Caco-2 (cell line): ENCODE measurements at regions not wholly inside any gene's neighbourhood (a gene's known extent, or its start where the extent isn't known, plus 50 kb on each side); places are given as distances from the start of the nearest gene placed in this dataset.

Experiments used
- BruUV-seq: library from RNA; stranded (reverse); fragments of 400-500 nt; replicated peaks from 2 replicates; lab custom pipeline; 2021; lab: Mats Ljungman, UMichigan
- CTCF ChIA-PET: fragments of 300-600 bp; sonication (Branson Sonifier 250); formaldehyde crosslinking; loops from one replicate; lab custom pipeline; 2022; ENCODE audit warnings: antibody characterized with exemption; lab: Charles Lee
- POLR2A ChIA-PET: fragments of 300-600 bp; sonication (Branson Sonifier 250); formaldehyde crosslinking; loops from one replicate; lab custom pipeline; 2022; ENCODE audit warnings: antibody characterized with exemption; lab: Charles Lee
- DNase-seq, 2 experiments: peaks; one replicate each; pipeline versions ENCODE4 v3.0.0 to v3.0.0-alpha.2; 2020 to 2022
- H3K27me3 ChIP-seq: replicated peaks from 2 replicates; pipeline ENCODE4 v1.6.0; 2011; ENCODE audit warnings: low read length; ENCODE audit not compliant: control insufficient read depth, insufficient read depth
- H3K36me3 ChIP-seq: 2 replicates; pipeline ENCODE4 v1.5.1; 2011; ENCODE audit warnings: low read length; ENCODE audit not compliant: control insufficient read depth, insufficient read depth
- H3K4me1 ChIP-seq: fragments of 250-450 bp; sonication (Bioruptor Pico); 2 replicates; pipeline ENCODE4 v1.5.1; 2020; ENCODE audit warnings: mild to moderate bottlenecking
- H3K4me3 ChIP-seq: 2 replicates; pipeline ENCODE4 v1.5.1; 2011; ENCODE audit warnings: low read depth, mild to moderate bottlenecking, control low read depth, low read length
- H3K9me3 ChIP-seq: fragments of 250-450 bp; sonication (Bioruptor Pico); 2 replicates; pipeline ENCODE4 v1.5.1; 2020; ENCODE audit warnings: mild to moderate bottlenecking, moderate library complexity
- H3K27ac Mint-ChIP-seq: one replicate; pipeline ENCODE4 v1.8.0; 2022; ENCODE audit warnings: mixed read lengths; ENCODE audit not compliant: unreplicated experiment
- H3K27me3 Mint-ChIP-seq: one replicate; pipeline ENCODE4 v1.8.0; 2022; ENCODE audit warnings: mixed read lengths; ENCODE audit not compliant: insufficient read depth, unreplicated experiment
- H3K36me3 Mint-ChIP-seq: one replicate; pipeline ENCODE4 v1.8.0; 2022; ENCODE audit warnings: mild to moderate bottlenecking, mixed read lengths; ENCODE audit not compliant: insufficient read depth, unreplicated experiment
- H3K4me1 Mint-ChIP-seq: one replicate; pipeline ENCODE4 v1.8.0; 2022; ENCODE audit warnings: low read depth, mixed read lengths; ENCODE audit not compliant: unreplicated experiment
- H3K4me3 Mint-ChIP-seq: one replicate; pipeline ENCODE4 v1.8.0; 2022; ENCODE audit warnings: mild to moderate bottlenecking, moderate library complexity, mixed read lengths; ENCODE audit not compliant: unreplicated experiment
- H3K9me3 Mint-ChIP-seq: one replicate; pipeline ENCODE4 v1.8.0; 2022; ENCODE audit warnings: mixed read lengths; ENCODE audit not compliant: unreplicated experiment
- CTCF ChIP-seq, 2 experiments: fragments of 200-600 bp in 1 of 2; IDR thresholded peaks; 1 replicate in 1 of 2; 2 replicates in 1 of 2; pipeline versions ENCODE4 v1.5.1 to v1.8.0; 2011 to 2022; ENCODE audit warnings: antibody characterized with exemption in 1 of 2, control low read depth in 1 of 2, inconsistent platforms in 1 of 2, low read depth in 1 of 2, low read length in 1 of 2, mild to moderate bottlenecking in 1 of 2, moderate library complexity in 1 of 2; ENCODE audit not compliant: insufficient read depth in 1 of 2, severe bottlenecking in 1 of 2, unreplicated experiment in 1 of 2
- intact Hi-C: fragments of 100-400 bp; cut with micrococcal nuclease; formaldehyde crosslinking; loops from one replicate; pipeline ENCODE4 v1.10.0; 2022; ENCODE audit not compliant: unreplicated experiment

GRCh38 chr3:148230473-148230872 is 467.2 kb upstream of the AGTR1 start:
- Mint-ChIP-seq H3K4me3 (no peak overlapping the region), H3K27ac (no peak overlapping the region), H3K27me3 (peaks cover 10% of the 10 kb centered on the region), H3K4me1 (no peaks in the 10 kb centered on the region), H3K9me3 (no peaks in the 10 kb centered on the region), H3K36me3 (no peaks in the 10 kb centered on the region)
- POLR2A ChIA-PET = no interaction called here
- TF ChIP-seq CTCF (IDR thresholded peaks at IDR 0.05; ENCODE audit: insufficient read depth in 1 of 2, low read depth in 1 of 2, low read length in 1 of 2, severe bottlenecking in 1 of 2, unreplicated experiment in 1 of 2) = no peak
- no peak for DNase-seq
- no peak overlapping the region for H3K4me3 ChIP-seq
- CTCF ChIA-PET = no interaction called here
- BruUV-seq = no TSS peak
- no peaks in the 10 kb centered on the region for H3K9me3 ChIP-seq
- H3K27me3 ChIP-seq = no peaks in the 10 kb centered on the region
- intact Hi-C loops = no loop called here
- no peaks in the 10 kb centered on the region for H3K36me3 ChIP-seq
- H3K4me1 ChIP-seq = no peaks in the 10 kb centered on the region

GRCh38 chr3:148232389-148232788 is 465.3 kb upstream of the AGTR1 start:
- no peaks in the 10 kb centered on the region for H3K36me3 Mint-ChIP-seq
- POLR2A ChIA-PET = no interaction called here
- TF ChIP-seq CTCF (IDR thresholded peaks at IDR 0.05; ENCODE audit: insufficient read depth in 1 of 2, low read depth in 1 of 2, low read length in 1 of 2, severe bottlenecking in 1 of 2, unreplicated experiment in 1 of 2) = no peak
- Histone ChIP-seq H3K4me3 (no peak overlapping the region), H3K36me3 (no peaks in the 10 kb centered on the region), H3K9me3 (no peaks in the 10 kb centered on the region), H3K4me1 (no peaks in the 10 kb centered on the region), H3K27me3 (no peaks in the 10 kb centered on the region)
- DNase-seq = no peak
- no peaks in the 10 kb centered on the region for H3K4me1 Mint-ChIP-seq
- no peak overlapping the region for H3K4me3 Mint-ChIP-seq
- peaks cover 13% of the 10 kb centered on the region for H3K27me3 Mint-ChIP-seq
- H3K27ac Mint-ChIP-seq = no peak overlapping the region
- CTCF ChIA-PET = no interaction called here
- intact Hi-C loops = no loop called here
- H3K9me3 Mint-ChIP-seq = no peaks in the 10 kb centered on the region
- no TSS peak for BruUV-seq

- H3K36me3 ChIP-seq = no peaks in the 10 kb centered on the region
- TF ChIP-seq CTCF (IDR thresholded peaks at IDR 0.05; ENCODE audit: insufficient read depth in 1 of 2, low read depth in 1 of 2, low read length in 1 of 2, severe bottlenecking in 1 of 2, unreplicated experiment in 1 of 2) = no peak
Observed at GRCh38 chr3:148233403-148233802, 464.3 kb upstream of the AGTR1 start.

More at GRCh38 chr3:148233403-148233802, 464.3 kb upstream of the AGTR1 start:
- H3K4me1 ChIP-seq = no peaks in the 10 kb centered on the region
- BruUV-seq = no TSS peak
- POLR2A ChIA-PET = no interaction called here
- intact Hi-C loops = no loop called here
- H3K9me3 ChIP-seq = no peaks in the 10 kb centered on the region
- Mint-ChIP-seq H3K27me3 (peaks cover 15% of the 10 kb centered on the region), H3K27ac (no peak overlapping the region), H3K4me1 (no peaks in the 10 kb centered on the region), H3K9me3 (no peaks in the 10 kb centered on the region), H3K4me3 (no peak overlapping the region), H3K36me3 (no peaks in the 10 kb centered on the region)
- CTCF ChIA-PET = no interaction called here
- H3K27me3 ChIP-seq = no peaks in the 10 kb centered on the region
- no peak overlapping the region for H3K4me3 ChIP-seq
- no peak for DNase-seq
